ENCODE measurements at regions not wholly inside any gene's neighbourhood (a gene's known extent, or its start where the extent isn't known, plus 50 kb on each side); places are given as distances from the start of the nearest gene placed in this dataset.

- no peak overlapping the region for H3K27ac ChIP-seq (ENCODE audit: low read depth, low read length)
- Mint-ChIP-seq H3K4me1 (peaks cover 2% of the 10 kb centered on the region), H3K9me3 (peaks cover 25% of the 10 kb centered on the region), H3K27me3 (ENCODE audit: insufficient read depth) (peaks cover 5% of the 10 kb centered on the region), H3K36me3 (ENCODE audit: low read depth) (peaks cover 2% of the 10 kb centered on the region), H3K27ac (no peak overlapping the region), H3K4me3 (no peak overlapping the region)
- H3K27me3 ChIP-seq (ENCODE audit: control insufficient read depth, insufficient read depth, low read length, poor library complexity, severe bottlenecking), result peaks cover 15% of the 10 kb centered on the region
- peaks cover 16% of the 10 kb centered on the region for H3K9me3 ChIP-seq (ENCODE audit: control insufficient read depth, low read length)
- H3K9ac ChIP-seq (ENCODE audit: extremely low read depth, low read length, poor library complexity, severe bottlenecking), result no peak overlapping the region
- H3K4me3 ChIP-seq (ENCODE audit: low read length), result no peak overlapping the region
- H3K4me1 ChIP-seq (ENCODE audit: control insufficient read depth, insufficient read depth, low read length), result no peaks in the 10 kb centered on the region
- H3K36me3 ChIP-seq (ENCODE audit: control insufficient read depth, insufficient read depth, low read length), result no peaks in the 10 kb centered on the region
- WGBS, 2 experiments (ENCODE audit: insufficient coverage in 1 of 2, insufficient read length in 1 of 2), result 100% methylated on average over 1 of the region's 1 CpG; no CpG with 5 or more reads in 1 of the 2 experiments
- no peak for TF ChIP-seq CTCF (conservative IDR thresholded peaks at IDR 0.05)
- no peak for DNase-seq
Measured at GRCh38 chr1:60959701-60960100, 122.7 kb upstream of the NFIA start.

- no peak overlapping the region for H3K27ac ChIP-seq (ENCODE audit: low read depth, low read length)
- no peak for DNase-seq
- Mint-ChIP-seq H3K36me3 (ENCODE audit: low read depth) (no peaks in the 10 kb centered on the region), H3K27ac (no peak overlapping the region), H3K4me3 (no peak overlapping the region), H3K9me3 (peaks cover 12% of the 10 kb centered on the region), H3K27me3 (ENCODE audit: insufficient read depth) (peaks cover 5% of the 10 kb centered on the region), H3K4me1 (peaks cover 2% of the 10 kb centered on the region)
- H3K4me3 ChIP-seq (ENCODE audit: low read length), result no peak overlapping the region
- H3K27me3 ChIP-seq (ENCODE audit: control insufficient read depth, insufficient read depth, low read length, poor library complexity, severe bottlenecking), result peaks cover 15% of the 10 kb centered on the region
- H3K4me1 ChIP-seq (ENCODE audit: control insufficient read depth, insufficient read depth, low read length), result no peaks in the 10 kb centered on the region
- 80 to 90% methylated on average over 2 to 3 of the region's 3 CpGs for WGBS, 2 experiments (ENCODE audit: insufficient coverage in 1 of 2, insufficient read length in 1 of 2)
- no peak for TF ChIP-seq CTCF (conservative IDR thresholded peaks at IDR 0.05)
- H3K36me3 ChIP-seq (ENCODE audit: control insufficient read depth, insufficient read depth, low read length), result no peaks in the 10 kb centered on the region
- H3K9me3 ChIP-seq (ENCODE audit: control insufficient read depth, low read length), result peaks cover 10% of the 10 kb centered on the region
- no peak overlapping the region for H3K9ac ChIP-seq (ENCODE audit: extremely low read depth, low read length, poor library complexity, severe bottlenecking)
Measured at GRCh38 chr1:60958001-60958400, 124.4 kb upstream of the NFIA start.

GRCh38 chr1:60956520-60956919 lies 125.8 kb upstream of the NFIA start:
- H3K4me1 ChIP-seq (ENCODE audit: control insufficient read depth, insufficient read depth, low read length), result no peaks in the 10 kb centered on the region
- DNase-seq, result no peak
- no peak overlapping the region for H3K4me3 Mint-ChIP-seq
- no peak for TF ChIP-seq CTCF (conservative IDR thresholded peaks at IDR 0.05)
- H3K9me3 ChIP-seq (ENCODE audit: control insufficient read depth, low read length), result peaks cover 10% of the 10 kb centered on the region
- H3K4me1 Mint-ChIP-seq, result peaks cover 2% of the 10 kb centered on the region
- H3K36me3 ChIP-seq (ENCODE audit: control insufficient read depth, insufficient read depth, low read length), result no peaks in the 10 kb centered on the region
- WGBS, 2 experiments (ENCODE audit: insufficient coverage in 1 of 2, insufficient read length in 1 of 2), result 89% methylated on average over 3 of the region's 3 CpGs; no CpG with 5 or more reads in 1 of the 2 experiments
- H3K9me3 Mint-ChIP-seq, result peaks cover 12% of the 10 kb centered on the region
- H3K36me3 Mint-ChIP-seq (ENCODE audit: low read depth), result no peaks in the 10 kb centered on the region
- peaks cover 5% of the 10 kb centered on the region for H3K27me3 Mint-ChIP-seq (ENCODE audit: insufficient read depth)
- H3K27ac ChIP-seq (ENCODE audit: low read depth, low read length), result no peak overlapping the region
- no peak overlapping the region for H3K9ac ChIP-seq (ENCODE audit: extremely low read depth, low read length, poor library complexity, severe bottlenecking)
- H3K4me3 ChIP-seq (ENCODE audit: low read length), result no peak overlapping the region
- H3K27ac Mint-ChIP-seq, result no peak overlapping the region
- H3K27me3 ChIP-seq (ENCODE audit: control insufficient read depth, insufficient read depth, low read length, poor library complexity, severe bottlenecking), result peaks cover 15% of the 10 kb centered on the region
